ENCODE measurements at regions not wholly inside any gene's neighbourhood (a gene's known extent, or its start where the extent isn't known, plus 50 kb on each side); places are given as distances from the start of the nearest gene placed in this dataset.

DNA sequence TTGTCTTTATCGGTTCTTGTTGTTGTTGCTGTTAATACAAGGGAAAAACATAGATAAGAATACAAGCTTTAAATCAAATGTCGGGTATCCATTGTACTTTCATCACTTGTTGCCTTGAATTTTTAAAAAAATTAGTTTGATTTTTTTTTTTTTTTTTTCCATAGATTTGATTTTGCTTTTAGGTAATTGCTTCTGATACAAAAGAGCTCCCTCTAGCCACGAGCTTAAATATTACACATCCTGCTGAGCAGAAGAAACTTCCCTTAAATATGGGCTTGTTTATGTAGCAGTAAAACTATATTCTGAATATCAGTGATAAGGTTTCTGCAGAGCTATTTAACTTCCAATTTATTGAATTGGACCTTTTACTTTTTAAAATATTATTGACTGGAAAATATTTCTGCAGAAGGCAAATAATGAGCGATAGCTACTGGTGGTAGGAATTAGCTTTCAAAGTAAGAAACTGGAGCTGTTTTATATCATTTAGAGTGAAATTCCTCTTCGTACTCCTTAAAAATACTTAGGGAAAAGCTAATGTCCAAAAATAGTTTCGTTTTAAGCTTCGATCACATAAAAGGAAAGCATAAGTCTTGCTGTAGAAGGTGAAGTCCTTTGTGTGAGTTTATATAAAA lies 216.9 kb downstream of the POLR1F start:
- TF ChIP-seq, protein P1, sequence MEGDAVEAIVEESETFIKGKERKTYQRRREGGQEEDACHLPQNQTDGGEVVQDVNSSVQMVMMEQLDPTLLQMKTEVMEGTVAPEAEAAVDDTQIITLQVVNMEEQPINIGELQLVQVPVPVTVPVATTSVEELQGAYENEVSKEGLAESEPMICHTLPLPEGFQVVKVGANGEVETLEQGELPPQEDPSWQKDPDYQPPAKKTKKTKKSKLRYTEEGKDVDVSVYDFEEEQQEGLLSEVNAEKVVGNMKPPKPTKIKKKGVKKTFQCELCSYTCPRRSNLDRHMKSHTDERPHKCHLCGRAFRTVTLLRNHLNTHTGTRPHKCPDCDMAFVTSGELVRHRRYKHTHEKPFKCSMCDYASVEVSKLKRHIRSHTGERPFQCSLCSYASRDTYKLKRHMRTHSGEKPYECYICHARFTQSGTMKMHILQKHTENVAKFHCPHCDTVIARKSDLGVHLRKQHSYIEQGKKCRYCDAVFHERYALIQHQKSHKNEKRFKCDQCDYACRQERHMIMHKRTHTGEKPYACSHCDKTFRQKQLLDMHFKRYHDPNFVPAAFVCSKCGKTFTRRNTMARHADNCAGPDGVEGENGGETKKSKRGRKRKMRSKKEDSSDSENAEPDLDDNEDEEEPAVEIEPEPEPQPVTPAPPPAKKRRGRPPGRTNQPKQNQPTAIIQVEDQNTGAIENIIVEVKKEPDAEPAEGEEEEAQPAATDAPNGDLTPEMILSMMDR (IDR thresholded peaks at IDR 0.05) = peak in 1 of 3 donors; percentile 35
- no peak for TF ChIP-seq POLR2AphosphoS5 (IDR thresholded peaks at IDR 0.05)
- no peak for TF ChIP-seq POLR2A (IDR thresholded peaks at IDR 0.05)

Measured in breast epithelium (tissue), 3 donors.